ENCODE measurements at regions not wholly inside any gene's neighbourhood (a gene's known extent, or its start where the extent isn't known, plus 50 kb on each side); places are given as distances from the start of the nearest gene placed in this dataset.

DNA sequence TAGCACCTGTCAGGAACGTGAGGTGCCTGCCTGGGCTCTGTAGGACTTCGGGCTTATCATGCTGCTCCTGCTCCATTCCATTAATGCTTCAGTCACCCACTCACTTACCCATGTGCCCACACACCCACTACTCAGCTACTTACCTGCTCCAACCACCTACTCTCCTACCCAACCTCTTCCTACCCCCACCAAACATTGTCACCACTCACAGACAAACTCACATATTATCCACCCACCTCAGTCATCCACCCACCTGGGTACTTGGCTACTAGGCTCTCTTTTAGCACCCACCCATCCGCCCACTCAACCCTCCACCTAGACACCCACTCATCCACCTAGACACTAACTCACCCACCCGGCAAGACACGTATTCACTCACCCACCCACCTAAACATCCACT lies 724.7 kb upstream of the RAB6C start:
- no peak for DNase-seq

DNA sequence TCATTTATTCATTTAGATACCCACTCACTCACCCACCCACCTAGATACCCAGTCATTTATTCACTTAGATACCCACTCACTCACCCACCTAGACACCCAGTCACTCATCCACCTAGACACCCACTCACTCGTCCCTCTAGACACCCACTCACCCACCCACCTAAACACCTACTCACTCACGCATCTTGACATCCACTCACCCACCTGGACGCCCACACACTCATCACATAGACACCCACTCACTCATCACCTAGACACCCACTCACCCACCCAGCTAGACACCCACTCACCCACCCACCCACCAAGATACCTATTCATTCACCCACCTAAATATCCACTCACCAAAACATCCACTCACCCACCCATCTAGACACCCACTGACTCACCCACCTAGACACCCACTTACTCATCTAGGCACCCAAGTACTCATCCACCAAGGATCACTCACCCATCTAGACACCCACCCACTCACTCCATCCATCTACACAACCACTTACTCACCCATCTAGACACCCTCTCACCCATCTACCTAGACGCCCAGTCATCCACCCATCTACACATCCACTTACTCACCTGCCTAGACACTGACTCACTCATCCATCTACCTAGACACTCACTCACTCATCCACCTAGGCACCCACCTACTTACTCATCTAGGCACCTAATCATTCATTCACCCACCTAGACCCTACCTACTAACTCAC lies 723.7 kb upstream of the RAB6C start:
- DNase-seq: no peak

- no peak for DNase-seq
These were observed 722.8 kb upstream of the RAB6C start for GRCh38 chr2:129256642-129257041.

GRCh38 chr2:129262934-129263333 lies 716.5 kb upstream of the RAB6C start:
- DNase-seq: peak; percentile 35

GRCh38 chr2:129263939-129264338 lies 715.5 kb upstream of the RAB6C start:
- DNase-seq: no peak

- DNase-seq: no peak
These were observed 711.9 kb upstream of the RAB6C start for GRCh38 chr2:129267559-129267958.

DNA sequence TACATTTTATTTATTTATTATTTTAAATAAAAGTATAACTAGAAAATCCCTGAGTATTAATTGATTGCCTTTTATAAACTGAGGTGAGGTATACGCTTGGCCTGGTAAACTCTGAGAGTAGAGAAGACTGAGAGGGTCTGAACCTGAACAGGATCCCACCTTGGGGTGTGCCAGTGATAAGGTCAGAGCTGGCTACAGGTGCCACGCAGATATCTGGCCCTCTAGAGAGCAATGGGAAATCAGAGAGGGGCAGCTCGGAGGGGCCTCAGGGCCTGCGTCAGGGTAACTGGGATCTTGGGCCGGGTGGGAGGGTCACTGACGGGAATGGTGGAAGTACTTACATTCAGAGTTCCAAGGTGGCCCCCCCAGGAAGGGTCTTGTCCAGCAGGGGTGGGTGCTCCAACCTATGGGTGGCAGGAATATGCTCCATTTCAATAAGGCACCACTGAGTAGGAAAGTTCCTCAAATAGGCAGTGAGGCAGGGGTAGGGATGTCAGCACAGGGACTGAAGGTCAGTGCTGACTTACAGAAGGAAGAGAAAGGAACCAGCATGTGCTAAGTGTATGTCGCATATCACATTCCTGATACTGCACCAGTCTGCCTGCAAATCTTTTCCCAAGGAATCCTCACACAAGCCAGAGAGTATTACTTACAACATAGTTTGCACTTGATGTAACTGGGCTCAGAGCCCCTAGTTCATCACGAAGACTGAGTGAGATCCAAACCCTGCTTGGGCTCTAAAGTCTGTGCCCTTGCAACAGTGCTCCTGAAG lies 706.0 kb upstream of the RAB6C start:
- no peak for DNase-seq

GRCh38 chr2:129274038-129274415 lies 705.4 kb upstream of the RAB6C start:
- DNase-seq: no peak

- no peak for DNase-seq
These were observed 704.5 kb upstream of the RAB6C start for GRCh38 chr2:129274918-129275317.

- DNase-seq: no peak
These were observed 703.8 kb upstream of the RAB6C start for GRCh38 chr2:129275706-129276105.

DNA sequence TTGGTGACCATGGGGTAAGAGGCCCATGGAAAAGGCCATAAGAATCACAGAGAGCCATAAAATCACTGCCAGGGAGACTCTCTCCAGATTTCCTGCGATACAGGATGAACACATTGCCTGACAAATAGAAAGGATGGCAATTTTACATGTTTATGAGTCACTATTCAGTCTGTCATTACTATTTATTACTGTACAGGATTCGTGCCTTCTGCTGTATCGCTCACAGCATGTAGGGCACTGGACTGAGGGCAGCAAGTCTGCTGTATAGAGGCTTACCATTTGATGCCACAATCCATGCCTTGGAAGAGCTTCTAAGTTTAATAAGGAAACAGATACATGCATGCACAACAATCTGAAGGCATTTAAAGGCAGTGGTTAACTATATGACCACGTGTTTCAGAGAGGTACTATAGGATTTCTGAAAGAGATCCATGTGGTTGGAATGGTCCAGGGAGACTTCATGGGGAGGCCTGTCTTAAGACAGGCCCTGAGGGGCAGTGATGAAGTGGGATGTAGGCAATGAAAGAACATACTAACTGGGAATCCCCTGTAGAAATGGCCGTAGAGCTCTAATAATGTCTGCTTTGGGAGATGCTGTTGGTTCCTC lies 702.4 kb upstream of the RAB6C start:
- no peak for DNase-seq

- peak; percentile 50 for DNase-seq
These were observed 701.9 kb upstream of the RAB6C start for GRCh38 chr2:129277585-129277981.

DNA sequence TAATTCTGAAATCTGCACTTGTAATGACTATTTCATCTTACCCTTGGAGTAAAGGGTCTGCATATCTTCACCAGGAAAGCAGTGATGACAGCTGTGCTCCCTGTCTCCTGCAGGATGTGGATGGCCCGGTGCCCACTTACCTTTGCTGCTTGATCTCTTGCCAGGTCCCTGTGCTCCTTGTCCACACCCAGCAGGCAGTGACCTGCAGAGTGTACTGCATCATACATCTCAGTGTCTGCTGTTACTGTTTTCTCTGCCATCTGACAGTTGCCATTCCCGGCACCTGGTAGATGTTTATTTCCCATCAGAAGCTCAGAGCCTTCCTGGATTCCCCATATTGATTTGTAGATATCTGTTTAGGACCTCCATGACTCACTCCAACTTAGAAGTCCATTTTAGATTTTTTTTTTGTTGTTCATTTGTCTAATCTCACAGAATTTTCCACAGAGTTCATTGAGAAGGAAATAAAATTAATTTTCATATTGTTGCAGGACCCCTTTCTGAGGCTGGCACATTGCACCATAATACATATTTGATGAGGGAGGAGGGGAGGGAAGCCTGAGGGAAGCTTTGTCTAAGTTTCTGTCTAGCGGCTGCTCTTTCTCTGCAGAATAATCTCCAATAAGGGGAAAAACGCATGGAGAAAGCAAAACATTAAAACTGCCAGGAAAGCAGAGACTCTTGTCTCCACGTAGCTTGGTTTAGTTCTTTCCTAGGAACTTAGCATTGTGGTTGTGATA lies 697.5 kb upstream of the RAB6C start:
- peak; percentile 64 for DNase-seq

DNA sequence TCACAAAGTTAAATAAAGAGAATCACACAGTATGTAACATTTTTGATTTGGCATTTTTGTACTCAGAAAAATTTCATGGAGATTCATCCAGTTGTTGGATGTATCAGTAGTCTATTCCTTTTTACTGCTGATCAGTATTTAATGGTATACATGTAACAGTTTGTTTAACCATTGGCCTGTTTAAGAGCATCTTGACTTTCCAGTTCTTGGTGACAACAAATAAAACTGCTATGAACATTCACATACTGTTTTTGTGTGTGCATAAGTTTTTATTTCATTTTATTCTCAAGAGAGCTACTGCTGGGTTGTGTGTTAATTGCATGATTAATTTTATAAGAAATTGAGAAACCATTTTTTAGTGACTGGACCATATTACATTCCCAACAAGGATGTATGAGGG lies 694.5 kb upstream of the RAB6C start:
- no peak for DNase-seq

DNA sequence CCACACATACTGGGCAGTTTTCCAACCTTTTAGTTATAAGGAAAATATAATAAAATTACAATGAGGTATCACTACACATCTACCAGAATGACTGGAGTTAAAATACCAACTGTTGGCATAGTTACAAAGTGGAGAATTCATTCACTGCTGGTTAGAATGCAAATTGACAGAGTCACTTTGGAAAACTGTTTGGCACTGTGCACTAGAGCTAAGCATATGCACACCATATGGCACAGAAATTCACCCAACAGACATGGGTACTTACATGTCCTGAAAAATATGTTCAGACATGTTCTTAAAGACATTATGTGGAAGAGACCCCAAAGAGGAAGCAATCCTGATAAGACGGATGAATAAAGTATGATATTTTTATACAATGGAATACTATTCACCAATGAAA lies 686.1 kb upstream of the RAB6C start:
- no peak for DNase-seq

- DNase-seq: no peak
These were observed 683.1 kb upstream of the RAB6C start for GRCh38 chr2:129296396-129296795.

GRCh38 chr2:129296806-129297205 lies 682.7 kb upstream of the RAB6C start:
- peak; percentile 18 for DNase-seq

DNA sequence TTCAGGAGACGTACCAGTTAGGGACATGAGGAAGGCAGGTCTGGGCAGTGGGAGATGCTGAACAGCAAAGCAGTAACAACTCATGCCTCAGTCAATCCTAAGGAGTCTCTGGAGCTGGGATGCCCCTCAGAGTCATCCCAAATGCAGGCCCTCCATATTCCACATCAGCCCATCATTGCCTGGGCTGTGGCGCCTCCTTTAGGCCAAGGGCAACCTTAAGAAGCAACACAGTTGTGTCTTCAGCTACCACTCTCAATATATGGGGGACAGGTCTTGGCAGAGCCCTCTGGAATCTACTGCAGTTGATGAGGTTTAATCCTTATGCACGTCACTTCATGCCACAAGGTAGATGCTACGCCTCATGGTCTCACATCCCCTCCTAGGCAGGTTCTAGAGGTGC lies 682.0 kb upstream of the RAB6C start:
- no peak for DNase-seq

DNA sequence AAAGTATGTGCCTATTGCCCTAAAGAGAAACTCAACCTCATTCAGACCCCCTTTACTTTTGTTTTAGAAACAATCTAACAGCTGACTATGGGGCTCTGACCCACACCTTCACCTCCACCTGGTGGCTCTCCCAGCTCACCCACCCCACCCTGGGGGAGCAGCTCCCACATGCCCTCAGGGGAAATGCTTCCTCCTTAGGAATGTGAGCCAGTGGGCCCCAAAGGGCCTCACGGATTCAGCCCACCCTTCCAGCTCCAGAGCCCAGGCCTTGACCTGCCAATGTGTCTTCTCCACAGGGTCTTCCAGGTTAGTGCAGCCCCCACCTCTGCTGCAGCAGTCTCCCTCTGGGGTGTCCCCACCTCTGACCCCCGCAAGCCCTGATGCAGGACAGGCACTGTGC lies 680.1 kb upstream of the RAB6C start:
- no peak for DNase-seq

- DNase-seq: no peak
These were observed 679.7 kb upstream of the RAB6C start for GRCh38 chr2:129299756-129300155.

GRCh38 chr2:129300456-129300855 lies 679.0 kb upstream of the RAB6C start:
- DNase-seq: no peak

- DNase-seq: no peak
These were observed 678.0 kb upstream of the RAB6C start for GRCh38 chr2:129301431-129301913.

DNA sequence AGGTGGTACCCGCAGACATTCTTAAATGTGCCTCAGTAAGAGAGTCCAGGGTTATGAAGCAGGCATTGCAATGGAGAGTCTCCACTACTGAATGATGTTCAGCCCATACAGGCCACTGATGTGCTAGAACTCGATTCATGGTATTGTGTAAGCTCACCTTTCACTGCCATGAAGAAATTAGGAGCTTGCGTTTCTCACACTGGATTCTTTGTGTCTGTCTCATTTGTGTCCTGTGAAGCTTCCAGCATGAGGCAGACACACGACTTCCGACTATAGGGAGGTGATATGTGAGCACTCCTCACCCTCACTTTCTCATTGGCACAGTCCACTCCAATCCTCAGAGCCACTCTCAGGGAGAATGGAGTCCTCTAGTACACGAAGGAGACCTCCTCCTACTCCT lies 677.4 kb upstream of the RAB6C start:
- no peak for DNase-seq
